H9 (cell line): ENCODE measurements at regions not wholly inside any gene's neighbourhood (a gene's known extent, or its start where the extent isn't known, plus 50 kb on each side); places are given as distances from the start of the nearest gene placed in this dataset.

Experiments used
- DNase-seq: peaks from one replicate; pipeline ENCODE4 v3.0.0-alpha.2; 2017
- H2AFZ ChIP-seq: one replicate; pipeline ENCODE4 v1.6.1; 2013; ENCODE audit warnings: mild to moderate bottlenecking, low read length, control low read depth, moderate library complexity
- H2AK5ac ChIP-seq: 2 replicates; pipeline ENCODE4 v1.6.1; 2013; ENCODE audit warnings: low read length, control low read depth, mixed read lengths; ENCODE audit not compliant: insufficient read length
- H2BK120ac ChIP-seq: one replicate; pipeline ENCODE4 v1.6.1; 2013; ENCODE audit warnings: low read depth, mild to moderate bottlenecking, low read length, control low read depth, inconsistent platforms; ENCODE audit not compliant: poor library complexity, severe bottlenecking
- H2BK12ac ChIP-seq: 2 replicates; pipeline ENCODE4 v1.6.1; 2013; ENCODE audit warnings: low read length, control low read depth, mixed read lengths, low read depth; ENCODE audit not compliant: insufficient read length
- H2BK15ac ChIP-seq: 2 replicates; pipeline ENCODE4 v1.6.1; 2013; ENCODE audit warnings: low read depth, low read length, control low read depth
- H2BK20ac ChIP-seq: one replicate; pipeline ENCODE4 v1.6.1; 2013; ENCODE audit warnings: low read depth, mild to moderate bottlenecking, low read length, control low read depth, inconsistent platforms; ENCODE audit not compliant: poor library complexity, severe bottlenecking
- H2BK5ac ChIP-seq: 2 replicates; pipeline ENCODE4 v1.6.1; 2013; ENCODE audit warnings: low read length, control low read depth, mixed read lengths; ENCODE audit not compliant: insufficient read length
- H3K14ac ChIP-seq: 2 replicates; pipeline ENCODE4 v1.6.1; 2013; ENCODE audit warnings: low read length, control low read depth; ENCODE audit not compliant: insufficient read depth
- H3K18ac ChIP-seq: 2 replicates; pipeline ENCODE4 v1.6.1; 2013; ENCODE audit warnings: low read depth, mild to moderate bottlenecking, mixed read lengths, low read length, control low read depth; ENCODE audit not compliant: insufficient read length
- H3K23ac ChIP-seq: 2 replicates; pipeline ENCODE4 v1.6.1; 2013; ENCODE audit warnings: low read length, control low read depth, mixed read lengths, low read depth; ENCODE audit not compliant: insufficient read length
- H3K23me2 ChIP-seq: 2 replicates; pipeline ENCODE4 v1.6.1; 2013; ENCODE audit warnings: low read depth, mild to moderate bottlenecking, mixed read lengths, low read length, control low read depth; ENCODE audit not compliant: insufficient read length, poor library complexity, severe bottlenecking
- H3K27ac ChIP-seq: 2 replicates; pipeline ENCODE4 v1.5.1; 2013; ENCODE audit warnings: low read length, control low read depth, mixed read lengths, low read depth; ENCODE audit not compliant: insufficient read length
- H3K27me3 ChIP-seq: 2 replicates; pipeline ENCODE4 v1.6.1; 2013; ENCODE audit warnings: low read length, control low read depth, inconsistent platforms; ENCODE audit not compliant: insufficient read depth
- H3K4ac ChIP-seq: 2 replicates; pipeline ENCODE4 v1.6.1; 2013; ENCODE audit warnings: low read depth, mild to moderate bottlenecking, control low read depth, inconsistent platforms, low read length, moderate library complexity
- H3K4me1 ChIP-seq: 2 replicates; pipeline ENCODE4 v1.6.1; 2013; ENCODE audit warnings: low read length, control low read depth, inconsistent platforms; ENCODE audit not compliant: insufficient read depth
- H3K4me2 ChIP-seq: 2 replicates; pipeline ENCODE4 v1.6.1; 2013; ENCODE audit warnings: low read length, control low read depth, mixed read lengths; ENCODE audit not compliant: insufficient read length, insufficient read depth
- H3K56ac ChIP-seq: 2 replicates; pipeline ENCODE4 v1.6.1; 2013; ENCODE audit warnings: low read depth, mild to moderate bottlenecking, mixed read lengths, low read length, control low read depth; ENCODE audit not compliant: insufficient read length
- H3K79me1 ChIP-seq: 2 replicates; pipeline ENCODE4 v1.6.1; 2013; ENCODE audit warnings: low read depth, mild to moderate bottlenecking, moderate library complexity, low read length, control low read depth, inconsistent platforms; ENCODE audit not compliant: insufficient read depth, poor library complexity, severe bottlenecking
- H3K79me2 ChIP-seq: 2 replicates; pipeline ENCODE4 v1.6.1; 2013; ENCODE audit warnings: low read length, control low read depth, inconsistent platforms; ENCODE audit not compliant: insufficient read depth
- H3K9ac ChIP-seq: 2 replicates; pipeline ENCODE4 v1.6.1; 2013; ENCODE audit warnings: low read length, control low read depth, mixed read lengths; ENCODE audit not compliant: insufficient read length; ENCODE audit errors: extremely low read depth
- H3K9me3 ChIP-seq: one replicate; pipeline ENCODE4 v1.6.1; 2013; ENCODE audit warnings: low read depth, low read length, inconsistent platforms; ENCODE audit not compliant: control insufficient read depth
- H3T11ph ChIP-seq: one replicate; pipeline ENCODE4 v1.6.1; 2013; ENCODE audit warnings: mild to moderate bottlenecking, low read length, control low read depth, inconsistent platforms
- H4K20me1 ChIP-seq: one replicate; pipeline ENCODE4 v1.6.1; 2013; ENCODE audit not compliant: control insufficient read depth, insufficient read length, insufficient read depth
- H4K5ac ChIP-seq: 2 replicates; pipeline ENCODE4 v1.6.1; 2013; ENCODE audit warnings: low read depth, mild to moderate bottlenecking, mixed read lengths, low read length, control low read depth; ENCODE audit not compliant: insufficient read length
- H4K8ac ChIP-seq: replicated peaks from 2 replicates; pipeline ENCODE4 v1.6.1; 2013; ENCODE audit warnings: low read length, control low read depth, mixed read lengths, low read depth; ENCODE audit not compliant: insufficient read length
- H4K91ac ChIP-seq: 2 replicates; pipeline ENCODE4 v1.6.1; 2013; ENCODE audit warnings: low read depth, mild to moderate bottlenecking, moderate library complexity, mixed read lengths, low read length, control low read depth; ENCODE audit not compliant: insufficient read length
- H3K27ac Mint-ChIP-seq, 3 experiments: 2 replicates in 2 of 3; 3 replicates in 1 of 3; pipeline ENCODE4 v1.8.0; 2020 to 2021; ENCODE audit warnings: mixed read lengths in 3 of 3, mild to moderate bottlenecking in 1 of 3, moderate library complexity in 1 of 3
- H3K27me3 Mint-ChIP-seq: 2 replicates; pipeline ENCODE4 v1.8.0; 2021; ENCODE audit warnings: low read depth, mild to moderate bottlenecking, moderate library complexity, mixed read lengths
- H3K36me3 Mint-ChIP-seq, 3 experiments: 2 replicates in 2 of 3; 3 replicates in 1 of 3; pipeline ENCODE4 v1.8.0; 2020 to 2021; ENCODE audit warnings: low read depth in 3 of 3, mixed read lengths in 3 of 3; ENCODE audit not compliant: insufficient read depth in 1 of 3
- H3K4me1 Mint-ChIP-seq, 2 experiments: 2 replicates each; pipeline ENCODE4 v1.8.0; 2020; ENCODE audit warnings: mixed read lengths in 2 of 2
- H3K4me3 Mint-ChIP-seq, 2 experiments: 2 replicates in 1 of 2; 3 replicates in 1 of 2; pipeline ENCODE4 v1.8.0; 2020 to 2021; ENCODE audit warnings: mild to moderate bottlenecking in 2 of 2, mixed read lengths in 2 of 2, moderate library complexity in 1 of 2
- H3K9me3 Mint-ChIP-seq, 2 experiments: 2 replicates in 1 of 2; 3 replicates in 1 of 2; pipeline ENCODE4 v1.8.0; 2020; ENCODE audit warnings: mild to moderate bottlenecking in 2 of 2, mixed read lengths in 2 of 2, moderate library complexity in 1 of 2
- CTCF ChIP-seq: fragments of 200-600 bp; sonication (generic); conservative IDR thresholded peaks from 3 replicates; pipeline ENCODE4 v1.8.0; 2021; ENCODE audit warnings: antibody characterized with exemption, mild to moderate bottlenecking
- WGBS: extraction: QIAGEN DNeasy Blood & Tissue Kit; methylation state at CpG from one replicate; pipeline ENCODE4 v1.1.7; 2013; ENCODE audit warnings: missing lambda C conversion rate, low lambda C conversion rate, mixed read lengths; ENCODE audit not compliant: insufficient read length; ENCODE audit errors: extremely low coverage; 5-methylcytosine and 5-hydroxymethylcytosine counted together

DNA sequence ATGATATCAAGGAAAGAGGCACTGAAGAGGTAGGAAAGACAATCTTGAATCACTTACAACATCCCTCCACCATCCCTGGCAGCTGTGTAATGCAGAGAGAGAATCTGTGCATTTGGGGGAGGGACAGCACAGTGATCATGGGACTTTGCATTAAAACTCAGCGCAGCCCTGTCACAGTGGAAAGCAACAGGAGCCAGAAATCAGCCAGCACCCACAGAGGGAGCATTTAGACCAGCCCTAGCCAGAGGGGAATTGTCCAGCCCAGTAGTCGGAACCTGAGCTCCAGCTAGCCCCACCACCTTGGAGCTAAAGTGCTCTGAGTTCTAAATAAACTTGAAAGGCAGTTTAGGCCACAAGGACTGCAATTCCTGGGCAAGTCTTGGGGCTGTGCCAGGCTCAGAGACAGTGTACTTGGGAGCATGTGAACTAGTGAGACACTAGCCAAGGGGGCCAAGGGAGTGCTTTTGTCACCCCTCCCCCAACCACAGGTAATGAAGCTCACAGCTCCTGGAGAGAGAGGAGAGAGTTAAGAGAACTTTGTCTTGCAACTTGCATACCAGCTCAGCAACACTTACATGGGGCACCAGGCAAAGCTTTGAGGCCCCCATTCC lies 83.9 kb upstream of the FAM241A start:
- Mint-ChIP-seq H3K27ac (peak overlapping the region in 2 of 3 experiments; percentile 76 to 91; a peak in 2 of 7 replicates), H3K27me3 (no peaks in the 10 kb centered on the region), H3K4me3 (no peak overlapping the region), H3K36me3 (peaks cover 0 to 5% (median 0%) of the 10 kb centered on the region in 3 experiments; a peak in 3 of 7 replicates), H3K4me1 (peaks cover 9 to 11% of the 10 kb centered on the region in 2 experiments), H3K9me3 (peaks cover 0 to 6% of the 10 kb centered on the region in 2 experiments; a peak in 1 of 5 replicates)
- no peak overlapping the region for H2BK20ac ChIP-seq
- WGBS = no CpG with 5 or more reads among the region's 2 CpGs
- no peak overlapping the region for H3K27ac ChIP-seq
- peaks cover 3% of the 10 kb centered on the region; the same call in 1 of the 2 replicates for H3K4me1 ChIP-seq
- peak overlapping the region; percentile 86 for H2AFZ ChIP-seq
- H4K5ac ChIP-seq = no peak overlapping the region
- H3K23ac ChIP-seq = no peak overlapping the region
- no peak overlapping the region for H3K14ac ChIP-seq
- H4K20me1 ChIP-seq = no peaks in the 10 kb centered on the region
- no peak overlapping the region for H3K18ac ChIP-seq
- DNase-seq = peak; percentile 43
- H3K4ac ChIP-seq = no peak overlapping the region
- peak overlapping the region; percentile 67 for H2BK120ac ChIP-seq
- H3K4me2 ChIP-seq = no peak overlapping the region
- H3K23me2 ChIP-seq = no peaks in the 10 kb centered on the region
- H3K9me3 ChIP-seq = no peaks in the 10 kb centered on the region
- H2BK15ac ChIP-seq = no peak overlapping the region
- no peak overlapping the region for H3K56ac ChIP-seq
- H2BK12ac ChIP-seq = no peak overlapping the region
- no peak overlapping the region for H2AK5ac ChIP-seq
- H3K9ac ChIP-seq = no peak overlapping the region
- no peak overlapping the region for H4K8ac ChIP-seq
- no peak overlapping the region for H3T11ph ChIP-seq
- H3K79me2 ChIP-seq = no peaks in the 10 kb centered on the region
- H2BK5ac ChIP-seq = no peak overlapping the region
- H4K91ac ChIP-seq = no peak overlapping the region
- no peaks in the 10 kb centered on the region for H3K79me1 ChIP-seq
- H3K27me3 ChIP-seq = no peaks in the 10 kb centered on the region
- no peak for TF ChIP-seq CTCF
